Breast epithelium (tissue), 3 donors: ENCODE measurements at regions not wholly inside any gene's neighbourhood (a gene's known extent, or its start where the extent isn't known, plus 50 kb on each side); places are given as distances from the start of the nearest gene placed in this dataset.
"Not testable (repeated sequence)": the region's sequence is repeated elsewhere in the genome, so short reads cannot be mapped to it uniquely, and the experiment has no call there.

Source experiments
- POLR2A ChIP-seq: fragments of 450-650 bp; IDR thresholded peaks from one replicate; pipeline ENCODE4 v1.6.1; 2016; ENCODE audit warnings: antibody characterized with exemption, mild to moderate bottlenecking, moderate library complexity
- POLR2AphosphoS5 ChIP-seq, 3 donors: sonication (generic); formaldehyde crosslinking; IDR thresholded peaks; one replicate each; pipeline ENCODE4 v1.6.1; 2017; ENCODE audit warnings: antibody characterized with exemption in 3 of 3
- TF ChIP-seq, protein P1 (sequence below), 3 donors: fragments of 450-650 bp; IDR thresholded peaks; one replicate each; pipeline ENCODE4 v1.5.1; 2016 to 2017; ENCODE audit warnings: antibody characterized with exemption in 3 of 3, mild to moderate bottlenecking in 3 of 3, moderate library complexity in 3 of 3

DNA sequence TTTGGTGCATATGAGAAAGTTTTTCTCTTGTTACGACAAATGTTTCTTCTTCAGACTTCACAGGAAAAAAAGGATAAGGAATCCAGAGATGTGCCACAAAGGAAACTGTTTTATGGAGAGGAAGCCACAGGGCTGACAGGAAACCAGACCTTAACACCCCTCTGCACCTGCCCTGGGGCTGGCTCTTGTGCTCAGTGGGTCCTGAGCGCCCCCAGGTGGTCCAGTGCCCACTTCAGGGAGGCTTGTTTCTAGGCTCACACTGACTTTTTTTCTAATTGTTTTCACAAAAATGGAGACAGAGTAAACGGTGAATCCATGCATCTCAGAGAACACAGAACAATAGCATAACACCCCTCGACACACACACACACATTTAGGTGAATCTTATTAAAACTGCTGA, 951.2 kb downstream of the TMEM121 start:
- TF ChIP-seq, protein P1, sequence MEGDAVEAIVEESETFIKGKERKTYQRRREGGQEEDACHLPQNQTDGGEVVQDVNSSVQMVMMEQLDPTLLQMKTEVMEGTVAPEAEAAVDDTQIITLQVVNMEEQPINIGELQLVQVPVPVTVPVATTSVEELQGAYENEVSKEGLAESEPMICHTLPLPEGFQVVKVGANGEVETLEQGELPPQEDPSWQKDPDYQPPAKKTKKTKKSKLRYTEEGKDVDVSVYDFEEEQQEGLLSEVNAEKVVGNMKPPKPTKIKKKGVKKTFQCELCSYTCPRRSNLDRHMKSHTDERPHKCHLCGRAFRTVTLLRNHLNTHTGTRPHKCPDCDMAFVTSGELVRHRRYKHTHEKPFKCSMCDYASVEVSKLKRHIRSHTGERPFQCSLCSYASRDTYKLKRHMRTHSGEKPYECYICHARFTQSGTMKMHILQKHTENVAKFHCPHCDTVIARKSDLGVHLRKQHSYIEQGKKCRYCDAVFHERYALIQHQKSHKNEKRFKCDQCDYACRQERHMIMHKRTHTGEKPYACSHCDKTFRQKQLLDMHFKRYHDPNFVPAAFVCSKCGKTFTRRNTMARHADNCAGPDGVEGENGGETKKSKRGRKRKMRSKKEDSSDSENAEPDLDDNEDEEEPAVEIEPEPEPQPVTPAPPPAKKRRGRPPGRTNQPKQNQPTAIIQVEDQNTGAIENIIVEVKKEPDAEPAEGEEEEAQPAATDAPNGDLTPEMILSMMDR (IDR thresholded peaks at IDR 0.05), result not testable (repeated sequence)
- TF ChIP-seq POLR2A; POLR2AphosphoS5 (IDR thresholded peaks at IDR 0.05): not testable (repeated sequence)
